Epithelial cell of proximal tubule (primary cell): ENCODE measurements at regions not wholly inside any gene's neighbourhood (a gene's known extent, or its start where the extent isn't known, plus 50 kb on each side); places are given as distances from the start of the nearest gene placed in this dataset.
"Not testable (repeated sequence)": the region's sequence is repeated elsewhere in the genome, so short reads cannot be mapped to it uniquely, and the experiment has no call there.

Source experiments
- DNase-seq: peaks from one replicate; pipeline ENCODE4 v3.0.0-alpha.2; 2011; ENCODE audit warnings: low read depth
- H3K4me3 ChIP-seq: 2 replicates; pipeline ENCODE4 v1.5.1; 2011; ENCODE audit warnings: low read depth, mild to moderate bottlenecking, low read length
- CTCF ChIP-seq: conservative IDR thresholded peaks from 2 replicates; pipeline ENCODE4 v1.5.1; 2012; ENCODE audit warnings: low read depth, mild to moderate bottlenecking, low read length

DNA sequence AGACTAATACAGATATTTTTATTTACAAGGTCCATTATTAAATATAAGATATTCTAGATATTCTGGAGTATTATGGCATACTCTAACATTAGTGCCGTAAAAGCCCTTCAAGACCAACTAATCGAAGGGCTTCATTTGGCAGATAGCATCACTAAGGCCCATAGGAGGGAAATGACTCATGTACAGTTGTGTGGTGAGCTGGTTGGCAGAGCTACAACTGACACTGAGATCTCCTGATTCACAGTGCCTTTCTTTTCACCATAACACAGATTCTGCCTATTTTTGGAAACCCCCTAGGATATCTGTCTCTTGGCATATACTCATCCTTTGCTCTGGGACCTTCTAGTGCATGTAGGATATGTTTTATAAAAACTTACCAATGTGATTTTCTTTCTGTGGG, 201.7 kb upstream of the AFF2 start:
- DNase-seq = no peak
- no peak for TF ChIP-seq CTCF
- H3K4me3 ChIP-seq = no peak overlapping the region

DNA sequence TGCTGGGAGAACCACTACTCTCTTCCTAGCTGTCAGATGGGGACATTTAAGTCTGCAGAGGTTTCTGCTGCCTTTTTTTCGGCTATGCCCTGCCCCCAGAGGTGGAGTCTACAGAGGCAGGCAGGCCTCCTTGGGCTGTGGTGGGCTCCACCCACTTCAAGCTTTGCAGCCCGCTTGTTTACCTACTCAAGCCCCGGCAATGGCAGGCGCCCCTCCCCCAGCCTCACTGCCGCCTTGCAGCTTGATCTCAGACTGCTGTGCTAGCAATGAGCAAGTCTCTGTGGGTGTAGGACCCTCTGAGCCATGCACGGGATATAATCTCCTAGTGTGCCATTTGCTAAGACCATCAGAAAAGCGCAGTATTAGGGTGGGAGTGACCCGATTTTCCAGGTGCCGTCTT, 195.2 kb upstream of the AFF2 start:
- DNase-seq, H3K4me3 ChIP-seq: not testable (repeated sequence)

DNA sequence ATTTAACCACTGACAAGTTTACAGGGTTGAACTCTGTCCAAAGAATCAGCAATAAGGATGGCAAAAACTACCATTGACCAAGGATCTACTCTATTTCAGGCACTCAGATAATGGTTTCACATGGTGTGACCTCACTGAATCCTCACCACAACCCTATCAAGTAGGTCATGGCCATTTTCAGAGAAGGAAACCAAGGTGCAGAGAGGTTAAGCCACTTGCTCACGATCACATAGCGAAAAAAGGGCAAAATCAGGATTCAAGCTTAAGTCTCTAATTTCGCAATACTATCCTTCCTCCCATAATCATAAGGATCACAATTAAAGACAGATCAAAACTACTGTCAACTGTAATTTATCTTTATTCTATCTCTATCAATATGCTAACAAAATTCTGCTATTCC, 191.0 kb upstream of the AFF2 start:
- H3K4me3 ChIP-seq = no peak overlapping the region
- DNase-seq = no peak
- TF ChIP-seq CTCF = no peak

- H3K4me3 ChIP-seq = no peak overlapping the region
- TF ChIP-seq CTCF = no peak
- DNase-seq = no peak
These were observed 189.8 kb upstream of the AFF2 start for GRCh38 chrX:148310426-148311165.

DNA sequence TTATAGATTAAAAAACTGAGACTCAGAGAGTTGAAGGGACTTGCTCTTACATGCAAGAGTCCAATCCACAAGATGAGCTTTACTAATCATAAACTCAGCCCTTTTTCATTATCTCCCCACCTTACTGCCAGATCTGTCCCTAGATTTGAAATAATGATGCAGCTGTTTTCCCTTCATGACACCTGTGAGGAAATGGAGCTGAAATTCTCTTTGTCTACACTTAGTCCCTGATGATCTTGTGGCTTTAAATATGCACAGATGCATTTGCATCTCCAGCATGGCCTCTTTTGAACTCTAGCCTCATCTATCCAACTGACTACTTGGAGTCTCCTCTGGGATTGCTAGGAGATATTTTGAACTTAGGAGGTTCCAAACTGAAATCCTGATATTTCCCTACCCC, 188.9 kb upstream of the AFF2 start:
- TF ChIP-seq CTCF = no peak
- no peak overlapping the region for H3K4me3 ChIP-seq
- DNase-seq = no peak

DNA sequence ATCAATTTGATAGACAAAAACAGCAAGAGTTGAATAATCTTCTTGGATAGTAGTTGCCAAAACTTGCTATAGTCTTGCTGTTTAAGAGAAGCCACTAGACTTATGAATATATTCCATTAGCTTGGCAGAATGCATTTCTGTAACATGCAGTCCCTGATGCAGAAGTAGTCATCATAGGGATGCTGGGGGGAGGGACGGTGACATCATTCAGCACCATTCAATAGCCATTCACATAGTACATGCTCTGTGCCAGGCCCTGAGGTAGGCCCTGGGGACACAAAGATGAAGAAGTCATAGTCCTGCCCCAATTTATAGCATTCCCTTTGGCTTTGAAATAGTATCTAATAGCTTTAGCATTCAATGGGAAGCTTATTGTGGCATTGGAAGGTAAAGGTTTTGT, 185.5 kb upstream of the AFF2 start:
- no peak for TF ChIP-seq CTCF
- DNase-seq = no peak
- H3K4me3 ChIP-seq = no peak overlapping the region

DNA sequence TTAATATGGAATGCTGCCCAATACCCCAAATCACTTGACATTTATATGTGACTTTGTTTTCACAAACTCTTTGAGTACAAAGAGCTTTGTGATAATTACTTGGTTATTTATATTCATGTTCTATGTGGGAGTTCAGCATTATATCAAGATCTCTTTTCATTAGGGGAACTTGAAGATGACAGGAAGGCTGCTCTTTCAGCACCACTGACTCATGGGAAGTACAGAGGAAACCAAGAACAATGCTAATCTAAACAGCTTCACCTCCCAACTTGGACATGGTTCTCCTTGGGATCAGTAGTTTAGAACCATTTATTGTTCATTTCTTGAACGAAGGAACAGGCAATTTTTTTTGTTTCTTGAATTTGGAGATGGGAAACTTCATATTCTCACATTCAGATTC, 184.0 kb upstream of the AFF2 start:
- DNase-seq = no peak
- no peak for TF ChIP-seq CTCF
- no peak overlapping the region for H3K4me3 ChIP-seq
